Neutrophil (primary cell): ENCODE measurements at regions not wholly inside any gene's neighbourhood (a gene's known extent, or its start where the extent isn't known, plus 50 kb on each side); places are given as distances from the start of the nearest gene placed in this dataset.

Experiments used
- H3K27ac ChIP-seq: fragments of 200-600 bp; sonication (generic); 2 replicates; pipeline ENCODE4 v1.5.1; 2016; ENCODE audit warnings: mild to moderate bottlenecking, moderate library complexity
- H3K27me3 ChIP-seq: fragments of 200-600 bp; sonication (generic); 2 replicates; pipeline ENCODE4 v1.6.0; 2016; ENCODE audit warnings: mild to moderate bottlenecking
- H3K36me3 ChIP-seq: fragments of 200-600 bp; sonication (generic); 2 replicates; pipeline ENCODE4 v1.5.1; 2017
- H3K4me1 ChIP-seq, 2 experiments: fragments of 200-600 bp in 1 of 2; sonication (generic) in 1 of 2; 1 replicate in 1 of 2; 2 replicates in 1 of 2; pipeline versions ENCODE4 v1.5.1 to v1.6.1; 2013 to 2016; ENCODE audit warnings: low read depth in 1 of 2, low read length in 1 of 2, mild to moderate bottlenecking in 1 of 2, moderate library complexity in 1 of 2; ENCODE audit not compliant: control insufficient read depth in 1 of 2, insufficient read depth in 1 of 2
- H3K4me3 ChIP-seq, 2 experiments: fragments of 200-600 bp in 1 of 2; sonication (generic) in 1 of 2; 1 replicate in 1 of 2; 2 replicates in 1 of 2; pipeline ENCODE4 v1.5.1; 2013 to 2016; ENCODE audit warnings: low read depth in 1 of 2, low read length in 1 of 2, mild to moderate bottlenecking in 1 of 2, moderate library complexity in 1 of 2
- H3K9me3 ChIP-seq: fragments of 200-600 bp; sonication (generic); 2 replicates; pipeline ENCODE4 v1.5.1; 2016
- CTCF ChIP-seq: fragments of 200-600 bp; sonication (generic); IDR thresholded peaks from 2 replicates; pipeline ENCODE4 v1.5.1; 2016; ENCODE audit warnings: antibody characterized with exemption

DNA sequence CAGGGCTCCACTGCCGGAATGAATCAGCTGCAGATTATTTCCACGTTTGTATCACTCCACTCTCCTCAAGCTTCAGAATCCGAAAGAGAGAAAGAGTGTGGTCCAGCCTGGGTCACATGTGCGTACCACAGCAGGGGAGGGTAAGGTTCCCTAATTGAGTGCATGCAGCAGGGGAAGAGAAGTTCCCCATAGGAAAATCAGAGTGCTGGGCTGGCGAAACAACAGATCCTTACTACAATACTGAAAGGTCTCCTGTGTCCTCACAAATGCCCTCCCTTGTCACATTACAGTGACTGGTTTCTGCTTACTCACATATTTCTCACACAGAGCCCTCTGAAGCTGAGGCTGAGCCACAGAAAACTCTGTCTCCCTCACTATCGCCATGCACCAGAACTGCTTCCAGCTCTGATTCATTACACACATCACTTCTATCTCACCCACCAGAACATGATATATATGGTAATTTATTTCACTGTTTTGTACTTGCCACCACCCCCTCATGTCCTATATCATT lies 532.2 kb upstream of the TUSC1 start:
- TF ChIP-seq CTCF = no peak
- Histone ChIP-seq H3K4me3 (no peak overlapping the region), H3K27ac (no peak overlapping the region), H3K36me3 (no peaks in the 10 kb centered on the region), H3K4me1 (no peaks in the 10 kb centered on the region), H3K27me3 (no peaks in the 10 kb centered on the region), H3K9me3 (no peaks in the 10 kb centered on the region)

- Histone ChIP-seq H3K27me3 (no peaks in the 10 kb centered on the region), H3K4me3 (no peak overlapping the region), H3K36me3 (no peaks in the 10 kb centered on the region), H3K9me3 (no peaks in the 10 kb centered on the region), H3K4me1 (no peaks in the 10 kb centered on the region), H3K27ac (no peak overlapping the region)
- TF ChIP-seq CTCF = no peak
These were observed 527.0 kb upstream of the TUSC1 start for GRCh38 chr9:26205261-26205660.

GRCh38 chr9:26193237-26193636 lies 515.0 kb upstream of the TUSC1 start:
- TF ChIP-seq CTCF = no peak
- H3K4me1 ChIP-seq = no peaks in the 10 kb centered on the region
- H3K9me3 ChIP-seq = no peaks in the 10 kb centered on the region
- no peak overlapping the region for H3K27ac ChIP-seq
- H3K4me3 ChIP-seq = no peak overlapping the region
- H3K36me3 ChIP-seq = no peaks in the 10 kb centered on the region
- no peaks in the 10 kb centered on the region for H3K27me3 ChIP-seq

- Histone ChIP-seq H3K9me3 (no peaks in the 10 kb centered on the region), H3K27me3 (no peaks in the 10 kb centered on the region), H3K4me1 (no peaks in the 10 kb centered on the region), H3K36me3 (no peaks in the 10 kb centered on the region), H3K27ac (no peak overlapping the region), H3K4me3 (no peak overlapping the region)
- no peak for TF ChIP-seq CTCF
These were observed 513.5 kb upstream of the TUSC1 start for GRCh38 chr9:26191711-26192110.

GRCh38 chr9:26181836-26182235 lies 503.6 kb upstream of the TUSC1 start:
- Histone ChIP-seq H3K4me1 (no peaks in the 10 kb centered on the region), H3K9me3 (no peaks in the 10 kb centered on the region), H3K27me3 (no peaks in the 10 kb centered on the region), H3K27ac (no peak overlapping the region), H3K36me3 (no peaks in the 10 kb centered on the region), H3K4me3 (no peak overlapping the region)
- TF ChIP-seq CTCF = no peak

GRCh38 chr9:26176628-26177027 lies 498.4 kb upstream of the TUSC1 start:
- Histone ChIP-seq H3K36me3 (no peaks in the 10 kb centered on the region), H3K27me3 (no peaks in the 10 kb centered on the region), H3K27ac (no peak overlapping the region), H3K4me3 (no peak overlapping the region), H3K9me3 (no peaks in the 10 kb centered on the region), H3K4me1 (no peaks in the 10 kb centered on the region)
- TF ChIP-seq CTCF = no peak
